PC-9 (cell line): ENCODE measurements at regions not wholly inside any gene's neighbourhood (a gene's known extent, or its start where the extent isn't known, plus 50 kb on each side); places are given as distances from the start of the nearest gene placed in this dataset.

Experiments
- BruUV-seq: library from RNA; stranded (reverse); fragments of 400-500 nt; replicated peaks from 2 replicates; lab custom pipeline; 2021; lab: Mats Ljungman, UMichigan
- CTCF ChIA-PET: fragments of 300-600 bp; sonication (Branson Sonifier 250); formaldehyde crosslinking; loops from one replicate; lab custom pipeline; 2022; ENCODE audit warnings: antibody characterized with exemption; lab: Charles Lee
- POLR2A ChIA-PET: fragments of 300-600 bp; sonication (Branson Sonifier 250); formaldehyde crosslinking; loops from one replicate; lab custom pipeline; 2022; ENCODE audit warnings: antibody characterized with exemption; ENCODE audit not compliant: unreplicated experiment; lab: Charles Lee
- DNase-seq, 2 experiments: peaks; one replicate each; pipeline versions ENCODE4 v3.0.0 to v3.0.0-alpha.2; 2015 to 2022; ENCODE audit warnings: mixed read lengths in 1 of 2
- H2AFZ ChIP-seq: fragments of 200-600 bp; sonication (generic); 2 replicates; pipeline ENCODE4 v1.8.1; 2017; ENCODE audit warnings: antibody characterized with exemption
- H3F3A ChIP-seq: fragments of 200-600 bp; sonication (generic); 2 replicates; pipeline ENCODE4 v1.8.1; 2017; ENCODE audit warnings: antibody characterized with exemption, mild to moderate bottlenecking, low read depth; ENCODE audit not compliant: insufficient read depth
- H3K27ac ChIP-seq: fragments of 200-600 bp; sonication (generic); 2 replicates; pipeline ENCODE4 v1.6.1; 2016; ENCODE audit warnings: mixed run types
- H3K27me3 ChIP-seq: fragments of 200-600 bp; sonication (generic); 2 replicates; pipeline ENCODE4 v1.6.1; 2016; ENCODE audit warnings: low read depth, mixed run types; ENCODE audit not compliant: insufficient read depth
- H3K36me3 ChIP-seq: fragments of 200-600 bp; sonication (generic); 2 replicates; pipeline ENCODE4 v1.6.1; 2016; ENCODE audit warnings: low read depth, mixed run types
- H3K4me1 ChIP-seq: fragments of 200-600 bp; sonication (generic); replicated peaks from 2 replicates; pipeline ENCODE4 v1.6.1; 2016; ENCODE audit warnings: mixed run types; ENCODE audit not compliant: insufficient read depth
- H3K4me2 ChIP-seq: fragments of 200-600 bp; sonication (generic); 2 replicates; pipeline ENCODE4 v1.6.1; 2017; ENCODE audit warnings: mixed run types
- H3K4me3 ChIP-seq: fragments of 200-600 bp; sonication (generic); 2 replicates; pipeline ENCODE4 v1.6.1; 2016; ENCODE audit warnings: mixed run types
- H3K79me2 ChIP-seq: fragments of 200-600 bp; sonication (generic); 2 replicates; pipeline ENCODE4 v1.6.1; 2017; ENCODE audit warnings: low read depth, mixed run types
- H3K9me2 ChIP-seq: fragments of 200-600 bp; sonication (generic); 2 replicates; pipeline ENCODE4 v1.8.1; 2017; ENCODE audit warnings: mild to moderate bottlenecking; ENCODE audit not compliant: insufficient read depth
- H3K9me3 ChIP-seq: fragments of 200-600 bp; sonication (generic); 2 replicates; pipeline ENCODE4 v1.8.1; 2016; ENCODE audit warnings: low read depth; ENCODE audit not compliant: insufficient read depth
- H4K20me1 ChIP-seq: fragments of 200-600 bp; sonication (generic); 2 replicates; pipeline ENCODE4 v1.8.1; 2017; ENCODE audit not compliant: insufficient read depth
- CTCF ChIP-seq: fragments of 200-600 bp; sonication (generic); conservative IDR thresholded peaks from 2 replicates; pipeline ENCODE4 v1.6.1; 2017; ENCODE audit warnings: mixed run types, antibody characterized with exemption, mild to moderate bottlenecking, moderate library complexity
- EZH2 ChIP-seq: fragments of 200-600 bp; sonication (generic); IDR thresholded peaks from 2 replicates; pipeline ENCODE4 v1.8.0; 2017; ENCODE audit warnings: antibody characterized with exemption, low read depth
- intact Hi-C: fragments of 100-400 bp; cut with micrococcal nuclease; formaldehyde crosslinking; loops from one replicate; pipeline ENCODE4 v1.10.0; 2022; ENCODE audit not compliant: unreplicated experiment

DNA sequence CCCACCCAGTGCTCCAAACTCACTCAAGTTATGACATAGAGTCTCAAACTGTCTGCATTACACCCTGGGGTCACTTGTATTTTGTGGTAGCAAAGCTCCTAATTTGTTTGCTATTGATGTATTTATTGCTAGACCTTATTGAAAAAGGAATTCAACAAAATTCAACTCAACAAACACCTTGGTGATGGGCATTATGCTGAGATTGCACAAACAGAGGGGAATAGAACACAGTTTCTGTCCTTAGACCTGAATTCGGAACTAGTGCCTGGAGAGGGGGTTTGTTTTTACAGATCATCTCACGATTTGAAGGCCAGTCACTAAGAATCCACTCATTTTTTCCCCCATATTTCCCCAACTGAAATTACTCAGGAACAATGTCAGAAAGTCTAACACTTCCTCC, 53.5 kb upstream of the MAPK4 start:
- H3K27me3 ChIP-seq = no peaks in the 10 kb centered on the region
- no peaks in the 10 kb centered on the region for H3K4me1 ChIP-seq
- no peaks in the 10 kb centered on the region for H3K36me3 ChIP-seq
- no peak for TF ChIP-seq CTCF
- no peak for TF ChIP-seq EZH2
- H3K79me2 ChIP-seq = no peaks in the 10 kb centered on the region
- H3K9me3 ChIP-seq = no peaks in the 10 kb centered on the region
- no peak overlapping the region for H3K27ac ChIP-seq
- BruUV-seq = no TSS peak
- intact Hi-C loops = no loop called here
- ChIA-PET CTCF (no interaction called here), POLR2A (no interaction called here)
- DNase-seq = no peak
- H2AFZ ChIP-seq = no peak overlapping the region
- H3K4me2 ChIP-seq = no peak overlapping the region
- H3K4me3 ChIP-seq = no peak overlapping the region
- H4K20me1 ChIP-seq = no peaks in the 10 kb centered on the region
- no peaks in the 10 kb centered on the region for H3F3A ChIP-seq
- H3K9me2 ChIP-seq = no peaks in the 10 kb centered on the region

DNA sequence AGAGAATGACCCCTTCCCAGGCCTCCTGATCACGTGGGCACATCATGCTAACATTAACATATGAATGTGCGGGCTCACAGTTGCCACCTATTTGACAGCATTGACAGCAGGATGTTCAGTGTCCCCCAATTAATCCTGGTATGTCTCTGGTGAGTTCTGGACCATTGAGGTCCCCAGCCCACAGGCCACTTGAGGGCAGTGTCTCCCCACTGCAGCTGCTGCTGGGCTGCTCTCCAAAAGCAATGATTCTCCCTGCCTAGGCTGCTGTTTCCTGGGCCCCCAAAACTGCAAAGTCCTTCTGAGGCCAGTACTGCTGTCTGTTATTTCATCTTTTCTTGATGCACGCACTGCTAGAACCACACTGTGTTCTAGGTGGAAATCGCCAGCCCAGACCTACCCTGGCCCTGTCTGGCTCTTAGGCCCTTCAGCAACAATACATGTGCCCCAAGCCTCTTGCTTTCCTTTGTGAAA, 52.7 kb upstream of the MAPK4 start:
- Histone ChIP-seq H4K20me1 (no peaks in the 10 kb centered on the region), H3K36me3 (no peaks in the 10 kb centered on the region), H3K27me3 (no peaks in the 10 kb centered on the region), H3K79me2 (no peaks in the 10 kb centered on the region), H2AFZ (no peak overlapping the region), H3K4me1 (no peaks in the 10 kb centered on the region), H3K4me3 (no peak overlapping the region), H3K4me2 (no peak overlapping the region), H3F3A (no peaks in the 10 kb centered on the region), H3K27ac (no peak overlapping the region), H3K9me3 (no peaks in the 10 kb centered on the region), H3K9me2 (no peaks in the 10 kb centered on the region)
- ChIA-PET CTCF (no interaction called here), POLR2A (no interaction called here)
- TF ChIP-seq CTCF (peak; percentile 65), EZH2 (no peak)
- peak in 1 of 2 experiments; percentile 4 for DNase-seq
- no TSS peak for BruUV-seq
- intact Hi-C loops = no loop called here

DNA sequence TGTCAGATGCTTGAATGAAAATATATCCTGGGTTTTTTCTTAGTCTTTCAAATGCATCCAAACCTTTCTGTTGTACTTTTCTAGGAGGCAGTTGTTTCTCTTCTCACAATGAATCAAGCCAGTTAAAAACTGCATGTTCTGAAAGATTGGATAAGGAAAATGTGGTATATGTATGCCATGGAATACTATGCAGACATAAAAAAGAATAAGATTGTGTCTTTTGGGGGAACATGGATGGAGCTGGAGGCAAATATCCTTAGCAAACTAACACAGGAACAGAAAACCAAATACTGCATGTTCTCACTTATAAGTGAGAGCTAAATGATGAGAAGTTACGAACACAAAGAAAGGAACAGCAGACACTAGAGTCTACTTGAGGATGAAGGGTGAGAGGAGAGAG, 51.7 kb upstream of the MAPK4 start:
- no peaks in the 10 kb centered on the region for H3F3A ChIP-seq
- TF ChIP-seq EZH2 (no peak), CTCF (no peak)
- no peaks in the 10 kb centered on the region for H3K27me3 ChIP-seq
- H3K4me3 ChIP-seq = no peak overlapping the region
- no peak for DNase-seq
- ChIA-PET CTCF (no interaction called here), POLR2A (no interaction called here)
- no peaks in the 10 kb centered on the region for H3K9me2 ChIP-seq
- H3K36me3 ChIP-seq = no peaks in the 10 kb centered on the region
- no peak overlapping the region for H2AFZ ChIP-seq
- no peaks in the 10 kb centered on the region for H4K20me1 ChIP-seq
- no peaks in the 10 kb centered on the region for H3K79me2 ChIP-seq
- no peaks in the 10 kb centered on the region for H3K9me3 ChIP-seq
- no peaks in the 10 kb centered on the region for H3K4me1 ChIP-seq
- intact Hi-C loops = no loop called here
- H3K4me2 ChIP-seq = no peak overlapping the region
- H3K27ac ChIP-seq = no peak overlapping the region
- BruUV-seq = no TSS peak
